ENCODE measurements at regions not wholly inside any gene's neighbourhood (a gene's known extent, or its start where the extent isn't known, plus 50 kb on each side); places are given as distances from the start of the nearest gene placed in this dataset.
A peak's percentile ranks its signal among the peaks of the same experiment; 100 is the strongest.
"Not testable (repeated sequence)": the region's sequence is repeated elsewhere in the genome, so short reads cannot be mapped to it uniquely, and the experiment has no call there.

GRCh38 chr9:33662871-33663270 is 132.5 kb upstream of the PRSS3 start:
- Histone ChIP-seq H3K27ac (no peak overlapping the region), H3K36me3 (no peaks in the 10 kb centered on the region), H3K27me3 (peaks cover 0 to 7% (median 0%) of the 10 kb centered on the region in 3 donors), H3K4me1 (no peaks in the 10 kb centered on the region), H3K4me3 (no peak overlapping the region), H3K9me3 (no peaks in the 10 kb centered on the region)
- DNase-seq = no peak
- TF ChIP-seq CTCF (IDR thresholded peaks at IDR 0.05) (no peak), POLR2A (IDR thresholded peaks at IDR 0.05) (no peak), POLR2AphosphoS5 (IDR thresholded peaks at IDR 0.05) (no peak), EP300 (IDR thresholded peaks at IDR 0.05) (no peak)
- 23 to 43% (median 32%) methylated on average over 1 of the region's 1 CpG for WGBS, 5 donors
- intact Hi-C loops (cut with DNase I; ENCODE audit: low total_unique reads) = no loop called here

- peak overlapping the region; percentile 54 to 73 (median 60) for H3K4me3 ChIP-seq
- 35 to 45% (median 42%) methylated on average over 8 of the region's 8 CpGs for WGBS, 5 donors
- DNase-seq; H3K9me3 ChIP-seq; intact Hi-C loops (cut with DNase I; ENCODE audit: low total_unique reads); H3K36me3 ChIP-seq: not testable (repeated sequence)
- peaks cover 0 to 15% (median 10%) of the 10 kb centered on the region in 4 donors for H3K4me1 ChIP-seq
- H3K27ac ChIP-seq = peak overlapping the region; percentile 36 to 85 (median 66)
- H3K27me3 ChIP-seq = peaks cover 0 to 29% (median 16%) of the 10 kb centered on the region in 3 donors
Measured at GRCh38 chr9:33676194-33676745, 119.1 kb upstream of the PRSS3 start.

DNA sequence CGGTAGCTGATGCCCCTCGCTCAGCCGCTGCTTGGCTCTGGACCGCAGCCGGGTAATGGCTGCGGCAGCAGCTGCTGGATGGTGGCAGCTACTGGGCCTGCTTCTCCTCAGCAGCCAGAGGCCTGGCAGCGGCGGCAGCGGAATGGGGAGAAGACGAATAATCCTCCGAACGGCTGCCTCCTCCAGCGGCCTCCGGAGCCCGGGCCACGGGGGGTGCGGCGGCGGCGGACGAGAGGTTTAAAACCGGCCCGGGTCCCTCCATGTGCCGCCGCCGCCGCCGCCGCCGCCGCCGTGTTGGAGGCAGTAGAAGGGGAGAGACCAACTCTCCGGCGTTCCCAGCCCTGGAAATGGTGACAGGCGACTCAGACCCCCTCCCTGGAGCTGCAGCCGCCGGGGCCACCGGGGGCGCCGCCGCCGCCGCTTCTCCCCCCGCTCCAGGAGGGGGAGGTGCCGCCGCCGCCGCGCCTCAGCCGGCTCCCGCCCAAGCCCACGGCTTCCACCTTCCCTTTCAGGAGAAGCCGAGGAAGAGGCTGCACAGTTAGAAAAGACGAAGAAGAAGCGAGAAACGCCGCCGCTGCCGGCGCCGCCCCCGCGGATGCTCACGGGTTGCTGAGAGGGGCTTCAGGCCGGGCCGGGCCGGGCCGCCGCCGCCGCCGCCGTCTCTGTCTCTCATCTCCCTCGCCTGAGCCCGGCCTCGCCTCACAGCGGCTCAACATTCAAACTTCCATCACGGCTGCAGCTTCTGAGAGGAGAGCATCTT is 118.4 kb upstream of the PRSS3 start:
- 0 to 4% (median 2%) methylated on average over 17 to 71 of the region's 78 CpGs for WGBS, 5 donors
- Histone ChIP-seq H3K9me3 (peaks cover 0 to 4% (median 0%) of the 10 kb centered on the region in 4 donors), H3K4me1 (peaks cover 0 to 15% (median 10%) of the 10 kb centered on the region in 4 donors), H3K4me3 (peak overlapping the region; percentile 54 to 73 (median 60)), H3K36me3 (no peaks in the 10 kb centered on the region), H3K27me3 (peaks cover 0 to 29% (median 16%) of the 10 kb centered on the region in 3 donors), H3K27ac (peak overlapping the region; percentile 36 to 85 (median 66))
- intact Hi-C loops (cut with DNase I; ENCODE audit: low total_unique reads) = no loop called here
- TF ChIP-seq POLR2AphosphoS5 (IDR thresholded peaks at IDR 0.05) (no peak), CTCF (IDR thresholded peaks at IDR 0.05) (no peak), EP300 (IDR thresholded peaks at IDR 0.05) (no peak), POLR2A (IDR thresholded peaks at IDR 0.05) (no peak)
- DNase-seq = peak; percentile 25 to 76

- no peak for TF ChIP-seq POLR2A (IDR thresholded peaks at IDR 0.05)
- no peak for TF ChIP-seq EP300 (IDR thresholded peaks at IDR 0.05)
- TF ChIP-seq CTCF (IDR thresholded peaks at IDR 0.05) = no peak
- no peak for TF ChIP-seq POLR2AphosphoS5 (IDR thresholded peaks at IDR 0.05)
- peaks cover 0 to 29% (median 16%) of the 10 kb centered on the region in 3 donors for H3K27me3 ChIP-seq
- intact Hi-C loops (cut with DNase I; ENCODE audit: low total_unique reads) = no loop called here
- H3K36me3 ChIP-seq = no peaks in the 10 kb centered on the region
- peaks cover 0 to 15% (median 10%) of the 10 kb centered on the region in 4 donors for H3K4me1 ChIP-seq
- peaks cover 0 to 4% (median 0%) of the 10 kb centered on the region in 4 donors for H3K9me3 ChIP-seq
- DNase-seq = no peak
- WGBS, 5 donors = 29 to 51% (median 33%) methylated on average over 3 of the region's 3 CpGs
- peak overlapping the region in 4 of 5 donors; percentile 52 to 85 (median 73) for H3K27ac ChIP-seq
- peak overlapping the region; percentile 54 to 73 (median 60) for H3K4me3 ChIP-seq
Measured at GRCh38 chr9:33677506-33677809, 117.9 kb upstream of the PRSS3 start.

- no peak for DNase-seq
- no peak for TF ChIP-seq POLR2AphosphoS5 (IDR thresholded peaks at IDR 0.05)
- no peak for TF ChIP-seq EP300 (IDR thresholded peaks at IDR 0.05)
- TF ChIP-seq CTCF (IDR thresholded peaks at IDR 0.05) = no peak
- no peak for TF ChIP-seq POLR2A (IDR thresholded peaks at IDR 0.05)
- no peak overlapping the region for H3K27ac ChIP-seq
- H3K4me1 ChIP-seq = peaks cover 0 to 15% (median 10%) of the 10 kb centered on the region in 4 donors
- H3K9me3 ChIP-seq = peaks cover 0 to 4% (median 0%) of the 10 kb centered on the region in 4 donors
- peaks cover 0 to 29% (median 16%) of the 10 kb centered on the region in 3 donors for H3K27me3 ChIP-seq
- H3K36me3 ChIP-seq = no peaks in the 10 kb centered on the region
- intact Hi-C loops (cut with DNase I; ENCODE audit: low total_unique reads) = no loop called here
- 85 to 89% (median 86%) methylated on average over 3 of the region's 3 CpGs for WGBS, 5 donors
- no peak overlapping the region for H3K4me3 ChIP-seq
Measured at GRCh38 chr9:33677961-33678360, 117.4 kb upstream of the PRSS3 start.

Data from stomach (tissue), 8 donors.